ENCODE measurements at regions not wholly inside any gene's neighbourhood (a gene's known extent, or its start where the extent isn't known, plus 50 kb on each side); places are given as distances from the start of the nearest gene placed in this dataset.

- DNase-seq = no peak
- Histone ChIP-seq H4K5ac (ENCODE audit: insufficient read length, low read depth, low read length) (no peak overlapping the region), H4K8ac (replicated peaks; ENCODE audit: insufficient read length, low read depth, low read length) (no peak overlapping the region), H3K4me2 (ENCODE audit: insufficient read depth, insufficient read length, low read length) (no peak overlapping the region), H3K14ac (ENCODE audit: insufficient read depth, low read length) (no peak overlapping the region), H3K18ac (ENCODE audit: insufficient read length, low read depth, low read length) (no peak overlapping the region), H2AFZ (ENCODE audit: low read length) (no peak overlapping the region), H3K9ac (ENCODE audit: extremely low read depth, insufficient read length, low read length) (no peak overlapping the region), H2BK12ac (ENCODE audit: insufficient read length, low read depth, low read length) (no peak overlapping the region), H3K23me2 (ENCODE audit: insufficient read length, low read depth, low read length, poor library complexity, severe bottlenecking) (no peaks in the 10 kb centered on the region), H2BK5ac (ENCODE audit: insufficient read length, low read length) (no peak overlapping the region), H2BK120ac (ENCODE audit: low read depth, low read length, poor library complexity, severe bottlenecking) (no peak overlapping the region), H3K27ac (ENCODE audit: insufficient read length, low read depth, low read length) (no peak overlapping the region), H3K4me1 (ENCODE audit: insufficient read depth, low read length) (no peaks in the 10 kb centered on the region), H3K79me1 (ENCODE audit: insufficient read depth, low read depth, low read length, poor library complexity, severe bottlenecking) (no peaks in the 10 kb centered on the region), H3K23ac (ENCODE audit: insufficient read length, low read depth, low read length) (no peak overlapping the region), H4K91ac (ENCODE audit: insufficient read length, low read depth, low read length) (no peak overlapping the region), H3K27me3 (ENCODE audit: insufficient read depth, low read length) (no peaks in the 10 kb centered on the region), H3K79me2 (ENCODE audit: insufficient read depth, low read length) (no peaks in the 10 kb centered on the region), H3K9me3 (ENCODE audit: control insufficient read depth, low read depth, low read length) (no peaks in the 10 kb centered on the region), H2BK20ac (ENCODE audit: low read depth, low read length, poor library complexity, severe bottlenecking) (no peak overlapping the region), H3T11ph (ENCODE audit: low read length) (no peak overlapping the region), H4K20me1 (ENCODE audit: control insufficient read depth, insufficient read depth, insufficient read length) (no peaks in the 10 kb centered on the region), H3K56ac (ENCODE audit: insufficient read length, low read depth, low read length) (no peak overlapping the region), H2BK15ac (ENCODE audit: low read depth, low read length) (no peak overlapping the region), H3K4ac (ENCODE audit: low read depth, low read length) (no peak overlapping the region), H2AK5ac (ENCODE audit: insufficient read length, low read length) (no peak overlapping the region)
- H3K27me3 Mint-ChIP-seq (ENCODE audit: low read depth) = no peaks in the 10 kb centered on the region
- H3K4me1 Mint-ChIP-seq = no peaks in the 10 kb centered on the region
- no peaks in the 10 kb centered on the region for H3K9me3 Mint-ChIP-seq
- H3K4me3 Mint-ChIP-seq = no peak overlapping the region
- WGBS (ENCODE audit: extremely low coverage, insufficient read length, low lambda C conversion rate) = no CpG with 5 or more reads among the region's 4 CpGs
- no peak overlapping the region for H3K27ac Mint-ChIP-seq
- no peaks in the 10 kb centered on the region for H3K36me3 Mint-ChIP-seq (ENCODE audit: insufficient read depth in 1 of 3, low read depth in 3 of 3)
- TF ChIP-seq CTCF (conservative IDR thresholded peaks at IDR 0.05) = no peak
These were observed 94.2 kb downstream of the LLPH start for GRCh38 chr12:66036317-66036716.

Measured in H9 (cell line).